ENCODE measurements at regions not wholly inside any gene's neighbourhood (a gene's known extent, or its start where the extent isn't known, plus 50 kb on each side); places are given as distances from the start of the nearest gene placed in this dataset.

DNA sequence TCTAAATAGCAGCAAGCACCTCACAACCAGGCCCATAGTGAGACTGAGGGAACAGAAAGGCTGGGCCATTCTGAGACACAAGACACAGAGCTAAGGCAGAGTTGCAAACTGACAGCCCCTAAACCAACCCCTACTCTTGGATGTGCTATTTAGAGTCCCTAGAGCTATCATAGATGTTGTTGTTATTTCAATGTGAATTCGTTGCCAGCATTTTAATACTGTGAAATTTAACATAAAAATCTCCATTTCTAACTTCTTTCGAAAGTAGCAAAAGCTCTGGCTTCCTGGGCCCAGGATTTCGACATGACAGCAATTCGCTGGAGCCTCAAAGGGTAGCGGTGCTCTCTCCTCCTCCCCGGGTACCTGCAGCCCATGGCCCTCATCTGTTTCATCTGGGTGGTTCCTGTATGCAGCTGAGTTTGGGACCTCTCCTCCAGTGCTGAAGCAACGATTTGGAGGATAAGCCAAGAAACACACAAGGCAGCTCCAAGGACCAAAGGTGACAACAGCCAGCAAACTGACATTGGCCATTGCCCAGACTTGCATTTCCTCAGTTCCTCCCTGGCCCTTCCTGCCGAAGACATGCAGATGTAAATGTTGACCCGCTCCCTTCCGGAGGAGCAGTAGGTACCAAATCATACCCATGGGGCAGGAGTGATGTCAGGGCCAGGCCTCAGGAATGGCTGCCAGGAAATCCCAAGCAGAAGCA lies 254.4 kb upstream of the NCKAP5 start:
- no peak for ATAC-seq
- TF ChIP-seq ZFP3 (CRISPR knock-in tag; IDR thresholded peaks at IDR 0.05) = no peak
- TF ChIP-seq BACH2 (CRISPR knock-in tag; IDR thresholded peaks at IDR 0.05; ENCODE audit: borderline replicate concordance) = no peak

DNA sequence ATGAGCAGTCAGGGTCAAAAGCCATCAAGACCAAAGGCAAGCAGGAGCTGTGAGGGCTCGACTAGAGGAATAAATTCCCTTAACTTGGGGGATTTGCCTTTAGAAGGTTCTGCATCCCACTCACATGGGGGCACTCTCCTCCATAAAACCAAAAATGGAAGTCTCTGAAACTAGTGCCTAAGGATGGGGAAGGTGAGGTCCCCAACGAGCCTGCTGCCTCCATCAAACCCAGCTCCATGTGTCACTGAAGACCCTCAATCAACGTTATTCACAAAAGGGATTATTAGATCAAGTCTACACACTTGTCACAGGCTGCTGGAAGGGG lies 254.9 kb upstream of the NCKAP5 start:
- ATAC-seq = no peak

DNA sequence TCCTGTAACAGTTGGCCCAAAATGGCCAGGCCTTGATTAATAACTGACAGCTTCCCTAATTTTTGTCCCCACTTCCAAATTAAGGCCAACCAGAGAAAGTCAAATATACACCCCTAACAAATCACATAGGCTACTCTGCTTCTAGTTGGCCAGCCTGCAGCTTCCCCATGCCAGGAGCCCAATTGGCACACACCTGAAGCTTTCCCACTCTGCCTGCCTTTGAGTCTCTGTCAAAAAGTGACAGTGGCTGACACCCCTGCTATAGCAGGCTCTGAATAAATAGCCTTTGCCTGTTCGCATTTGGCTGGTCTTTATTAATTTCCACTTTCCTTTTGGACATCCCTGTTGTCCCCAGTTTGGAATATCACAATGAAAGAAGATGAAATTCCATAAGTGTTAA lies 256.6 kb upstream of the NCKAP5 start:
- TF ChIP-seq SNAI2 (CRISPR knock-in tag; IDR thresholded peaks at IDR 0.05) = no peak
- TF ChIP-seq ZNF70 (CRISPR knock-in tag; IDR thresholded peaks at IDR 0.05) = no peak
- TF ChIP-seq ZNF8 (CRISPR knock-in tag; IDR thresholded peaks at IDR 0.05) = no peak
- TF ChIP-seq RARB (CRISPR knock-in tag; IDR thresholded peaks at IDR 0.05) = no peak
- no peak for TF ChIP-seq GLIS3 (CRISPR knock-in tag; IDR thresholded peaks at IDR 0.05)
- TF ChIP-seq ZFP3 (CRISPR knock-in tag; IDR thresholded peaks at IDR 0.05) = no peak
- TF ChIP-seq ZNF565 (CRISPR knock-in tag; conservative IDR thresholded peaks at IDR 0.05; ENCODE audit: low read depth) = no peak
- TF ChIP-seq ISL1 (CRISPR knock-in tag; IDR thresholded peaks at IDR 0.05) = no peak
- TF ChIP-seq, protein P1, sequence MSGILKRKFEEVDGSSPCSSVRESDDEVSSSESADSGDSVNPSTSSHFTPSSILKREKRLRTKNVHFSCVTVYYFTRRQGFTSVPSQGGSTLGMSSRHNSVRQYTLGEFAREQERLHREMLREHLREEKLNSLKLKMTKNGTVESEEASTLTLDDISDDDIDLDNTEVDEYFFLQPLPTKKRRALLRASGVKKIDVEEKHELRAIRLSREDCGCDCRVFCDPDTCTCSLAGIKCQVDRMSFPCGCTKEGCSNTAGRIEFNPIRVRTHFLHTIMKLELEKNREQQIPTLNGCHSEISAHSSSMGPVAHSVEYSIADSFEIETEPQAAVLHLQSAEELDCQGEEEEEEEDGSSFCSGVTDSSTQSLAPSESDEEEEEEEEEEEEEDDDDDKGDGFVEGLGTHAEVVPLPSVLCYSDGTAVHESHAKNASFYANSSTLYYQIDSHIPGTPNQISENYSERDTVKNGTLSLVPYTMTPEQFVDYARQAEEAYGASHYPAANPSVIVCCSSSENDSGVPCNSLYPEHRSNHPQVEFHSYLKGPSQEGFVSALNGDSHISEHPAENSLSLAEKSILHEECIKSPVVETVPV (CRISPR knock-in tag; IDR thresholded peaks at IDR 0.05) = no peak
- TF ChIP-seq ZC3H10 (CRISPR knock-in tag; IDR thresholded peaks at IDR 0.05) = no peak
- TF ChIP-seq, protein P2, sequence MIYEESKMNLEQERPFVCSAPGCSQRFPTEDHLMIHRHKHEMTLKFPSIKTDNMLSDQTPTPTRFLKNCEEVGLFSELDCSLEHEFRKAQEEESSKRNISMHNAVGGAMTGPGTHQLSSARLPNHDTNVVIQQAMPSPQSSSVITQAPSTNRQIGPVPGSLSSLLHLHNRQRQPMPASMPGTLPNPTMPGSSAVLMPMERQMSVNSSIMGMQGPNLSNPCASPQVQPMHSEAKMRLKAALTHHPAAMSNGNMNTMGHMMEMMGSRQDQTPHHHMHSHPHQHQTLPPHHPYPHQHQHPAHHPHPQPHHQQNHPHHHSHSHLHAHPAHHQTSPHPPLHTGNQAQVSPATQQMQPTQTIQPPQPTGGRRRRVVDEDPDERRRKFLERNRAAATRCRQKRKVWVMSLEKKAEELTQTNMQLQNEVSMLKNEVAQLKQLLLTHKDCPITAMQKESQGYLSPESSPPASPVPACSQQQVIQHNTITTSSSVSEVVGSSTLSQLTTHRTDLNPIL (CRISPR knock-in tag; IDR thresholded peaks at IDR 0.05; ENCODE audit: low read depth) = no peak
- no peak for TF ChIP-seq ESRRG (CRISPR knock-in tag; IDR thresholded peaks at IDR 0.05)
- TF ChIP-seq OSR1 (CRISPR knock-in tag; IDR thresholded peaks at IDR 0.05) = no peak
- TF ChIP-seq CSDC2 (CRISPR knock-in tag; IDR thresholded peaks at IDR 0.05) = no peak
- TF ChIP-seq ARNTL (CRISPR knock-in tag; IDR thresholded peaks at IDR 0.05; ENCODE audit: borderline replicate concordance, low read depth) = no peak
- TF ChIP-seq ZFP30 (CRISPR knock-in tag; IDR thresholded peaks at IDR 0.05) = no peak
- no peak for TF ChIP-seq PPARA (CRISPR knock-in tag; IDR thresholded peaks at IDR 0.05; ENCODE audit: borderline replicate concordance)
- TF ChIP-seq, protein P3, sequence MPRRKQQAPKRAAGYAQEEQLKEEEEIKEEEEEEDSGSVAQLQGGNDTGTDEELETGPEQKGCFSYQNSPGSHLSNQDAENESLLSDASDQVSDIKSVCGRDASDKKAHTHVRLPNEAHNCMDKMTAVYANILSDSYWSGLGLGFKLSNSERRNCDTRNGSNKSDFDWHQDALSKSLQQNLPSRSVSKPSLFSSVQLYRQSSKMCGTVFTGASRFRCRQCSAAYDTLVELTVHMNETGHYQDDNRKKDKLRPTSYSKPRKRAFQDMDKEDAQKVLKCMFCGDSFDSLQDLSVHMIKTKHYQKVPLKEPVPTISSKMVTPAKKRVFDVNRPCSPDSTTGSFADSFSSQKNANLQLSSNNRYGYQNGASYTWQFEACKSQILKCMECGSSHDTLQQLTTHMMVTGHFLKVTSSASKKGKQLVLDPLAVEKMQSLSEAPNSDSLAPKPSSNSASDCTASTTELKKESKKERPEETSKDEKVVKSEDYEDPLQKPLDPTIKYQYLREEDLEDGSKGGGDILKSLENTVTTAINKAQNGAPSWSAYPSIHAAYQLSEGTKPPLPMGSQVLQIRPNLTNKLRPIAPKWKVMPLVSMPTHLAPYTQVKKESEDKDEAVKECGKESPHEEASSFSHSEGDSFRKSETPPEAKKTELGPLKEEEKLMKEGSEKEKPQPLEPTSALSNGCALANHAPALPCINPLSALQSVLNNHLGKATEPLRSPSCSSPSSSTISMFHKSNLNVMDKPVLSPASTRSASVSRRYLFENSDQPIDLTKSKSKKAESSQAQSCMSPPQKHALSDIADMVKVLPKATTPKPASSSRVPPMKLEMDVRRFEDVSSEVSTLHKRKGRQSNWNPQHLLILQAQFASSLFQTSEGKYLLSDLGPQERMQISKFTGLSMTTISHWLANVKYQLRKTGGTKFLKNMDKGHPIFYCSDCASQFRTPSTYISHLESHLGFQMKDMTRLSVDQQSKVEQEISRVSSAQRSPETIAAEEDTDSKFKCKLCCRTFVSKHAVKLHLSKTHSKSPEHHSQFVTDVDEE (CRISPR knock-in tag; IDR thresholded peaks at IDR 0.05) = no peak
- ATAC-seq = no peak

More for the DNA sequence above, 254.9 kb upstream of the NCKAP5 start:
- TF ChIP-seq TOX (CRISPR knock-in tag; IDR thresholded peaks at IDR 0.05; ENCODE audit: borderline replicate concordance) = no peak
- TF ChIP-seq, protein P4, sequence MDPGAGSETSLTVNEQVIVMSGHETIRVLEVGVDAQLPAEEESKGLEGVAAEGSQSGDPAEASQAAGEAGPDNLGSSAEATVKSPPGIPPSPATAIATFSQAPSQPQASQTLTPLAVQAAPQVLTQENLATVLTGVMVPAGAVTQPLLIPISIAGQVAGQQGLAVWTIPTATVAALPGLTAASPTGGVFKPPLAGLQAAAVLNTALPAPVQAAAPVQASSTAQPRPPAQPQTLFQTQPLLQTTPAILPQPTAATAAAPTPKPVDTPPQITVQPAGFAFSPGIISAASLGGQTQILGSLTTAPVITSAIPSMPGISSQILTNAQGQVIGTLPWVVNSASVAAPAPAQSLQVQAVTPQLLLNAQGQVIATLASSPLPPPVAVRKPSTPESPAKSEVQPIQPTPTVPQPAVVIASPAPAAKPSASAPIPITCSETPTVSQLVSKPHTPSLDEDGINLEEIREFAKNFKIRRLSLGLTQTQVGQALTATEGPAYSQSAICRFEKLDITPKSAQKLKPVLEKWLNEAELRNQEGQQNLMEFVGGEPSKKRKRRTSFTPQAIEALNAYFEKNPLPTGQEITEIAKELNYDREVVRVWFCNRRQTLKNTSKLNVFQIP (CRISPR knock-in tag; IDR thresholded peaks at IDR 0.05; ENCODE audit: borderline replicate concordance, low read depth) = no peak
- no peak for TF ChIP-seq ZC3H10 (CRISPR knock-in tag; IDR thresholded peaks at IDR 0.05)
- no peak for TF ChIP-seq TCF4 (CRISPR knock-in tag; IDR thresholded peaks at IDR 0.05; ENCODE audit: borderline replicate concordance)
- no peak for TF ChIP-seq ARNTL (CRISPR knock-in tag; IDR thresholded peaks at IDR 0.05; ENCODE audit: borderline replicate concordance, low read depth)
- TF ChIP-seq OSR1 (CRISPR knock-in tag; IDR thresholded peaks at IDR 0.05) = no peak
- TF ChIP-seq, protein P2 (CRISPR knock-in tag; IDR thresholded peaks at IDR 0.05; ENCODE audit: low read depth) = no peak
- TF ChIP-seq, protein P5, sequence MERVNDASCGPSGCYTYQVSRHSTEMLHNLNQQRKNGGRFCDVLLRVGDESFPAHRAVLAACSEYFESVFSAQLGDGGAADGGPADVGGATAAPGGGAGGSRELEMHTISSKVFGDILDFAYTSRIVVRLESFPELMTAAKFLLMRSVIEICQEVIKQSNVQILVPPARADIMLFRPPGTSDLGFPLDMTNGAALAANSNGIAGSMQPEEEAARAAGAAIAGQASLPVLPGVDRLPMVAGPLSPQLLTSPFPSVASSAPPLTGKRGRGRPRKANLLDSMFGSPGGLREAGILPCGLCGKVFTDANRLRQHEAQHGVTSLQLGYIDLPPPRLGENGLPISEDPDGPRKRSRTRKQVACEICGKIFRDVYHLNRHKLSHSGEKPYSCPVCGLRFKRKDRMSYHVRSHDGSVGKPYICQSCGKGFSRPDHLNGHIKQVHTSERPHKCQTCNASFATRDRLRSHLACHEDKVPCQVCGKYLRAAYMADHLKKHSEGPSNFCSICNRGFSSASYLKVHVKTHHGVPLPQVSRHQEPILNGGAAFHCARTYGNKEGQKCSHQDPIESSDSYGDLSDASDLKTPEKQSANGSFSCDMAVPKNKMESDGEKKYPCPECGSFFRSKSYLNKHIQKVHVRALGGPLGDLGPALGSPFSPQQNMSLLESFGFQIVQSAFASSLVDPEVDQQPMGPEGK (CRISPR knock-in tag; IDR thresholded peaks at IDR 0.05; ENCODE audit: borderline replicate concordance) = no peak
- TF ChIP-seq CSDC2 (CRISPR knock-in tag; IDR thresholded peaks at IDR 0.05) = no peak

Measured in SK-N-SH treated with all-trans-retinoic acid at 6 μM for 48 hours (cell line).